Uterus (tissue), 2 donors: ENCODE measurements at regions not wholly inside any gene's neighbourhood (a gene's known extent, or its start where the extent isn't known, plus 50 kb on each side); places are given as distances from the start of the nearest gene placed in this dataset.
"Not testable (repeated sequence)": the region's sequence is repeated elsewhere in the genome, so short reads cannot be mapped to it uniquely, and the experiment has no call there.

Source experiments
- CTCF ChIP-seq, 4 experiments: fragments of 200-600 bp in 2 of 4; fragments of 450-650 bp in 2 of 4; sonication (generic) in 2 of 4; IDR thresholded peaks; one replicate each; pipeline ENCODE4 v1.5.1; 2016 to 2019; ENCODE audit warnings: antibody characterized with exemption in 4 of 4, mild to moderate bottlenecking in 2 of 4, moderate library complexity in 1 of 4
- POLR2A ChIP-seq, 2 donors: fragments of 450-650 bp; IDR thresholded peaks; one replicate each; pipeline ENCODE4 v1.6.1; 2016; ENCODE audit warnings: antibody characterized with exemption in 2 of 2, mild to moderate bottlenecking in 1 of 2, moderate library complexity in 1 of 2

DNA sequence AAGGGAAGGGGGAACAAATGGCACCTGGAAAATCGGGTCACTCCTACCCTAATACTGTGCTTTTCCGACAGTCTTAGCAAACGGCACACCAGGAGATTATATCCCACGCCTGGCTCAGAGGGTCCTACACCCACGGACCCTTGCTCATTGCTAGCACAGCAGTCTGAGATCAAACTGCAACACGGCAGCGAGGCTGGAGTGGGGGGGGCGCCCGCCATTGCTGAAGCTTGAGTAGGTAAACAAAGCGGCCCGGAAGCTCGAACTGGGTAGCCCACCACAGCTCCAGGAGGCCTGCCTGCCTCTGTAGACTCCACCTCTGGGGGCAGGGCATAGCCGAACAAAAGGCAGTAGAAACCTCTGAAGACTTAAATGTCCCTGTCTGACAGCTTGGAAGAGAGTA is 82.1 kb upstream of the SIM2 start:
- TF ChIP-seq CTCF, POLR2A (IDR thresholded peaks at IDR 0.05): not testable (repeated sequence)
